HG02642 (cell line): ENCODE measurements at regions not wholly inside any gene's neighbourhood (a gene's known extent, or its start where the extent isn't known, plus 50 kb on each side); places are given as distances from the start of the nearest gene placed in this dataset.
"Not testable (repeated sequence)": the region's sequence is repeated elsewhere in the genome, so short reads cannot be mapped to it uniquely, and the experiment has no call there.

Experiments used
- ATAC-seq: cut with Tn5 transposase; IDR thresholded peaks from one replicate; pipeline ENCODE4 v1.9.1; 2021; ENCODE audit warnings: mild to moderate bottlenecking; ENCODE audit not compliant: unreplicated experiment, poor library complexity

GRCh38 chr6:139888681-139889122, 514.3 kb upstream of the CITED2 start:
- no peak for ATAC-seq

- ATAC-seq, result no peak
Observed at GRCh38 chr6:139887275-139887674, 512.8 kb upstream of the CITED2 start.

GRCh38 chr6:139886396-139886795, 511.9 kb upstream of the CITED2 start:
- no peak for ATAC-seq

- ATAC-seq, result no peak
Observed at GRCh38 chr6:139885909-139886308, 511.5 kb upstream of the CITED2 start.

GRCh38 chr6:139883776-139884175, 509.3 kb upstream of the CITED2 start:
- no peak for ATAC-seq

GRCh38 chr6:139882977-139883728, 508.7 kb upstream of the CITED2 start:
- ATAC-seq, result no peak

- no peak for ATAC-seq
Observed at GRCh38 chr6:139882234-139882633, 507.8 kb upstream of the CITED2 start.

GRCh38 chr6:139881728-139882211, 507.3 kb upstream of the CITED2 start:
- ATAC-seq, result peak; percentile 82

- ATAC-seq, result no peak
Observed at GRCh38 chr6:139881236-139881635, 506.8 kb upstream of the CITED2 start.

- ATAC-seq, result no peak
Observed at GRCh38 chr6:139879823-139880356, 505.4 kb upstream of the CITED2 start.

- ATAC-seq, result not testable (repeated sequence)
Observed at GRCh38 chr6:139879241-139879640, 504.8 kb upstream of the CITED2 start.

GRCh38 chr6:139877828-139878405, 503.5 kb upstream of the CITED2 start:
- ATAC-seq, result no peak

- no peak for ATAC-seq
Observed at GRCh38 chr6:139872665-139873064, 498.2 kb upstream of the CITED2 start.

GRCh38 chr6:139871803-139872510, 497.5 kb upstream of the CITED2 start:
- no peak for ATAC-seq

- no peak for ATAC-seq
Observed at GRCh38 chr6:139871165-139871710, 496.8 kb upstream of the CITED2 start.

- ATAC-seq, result no peak
Observed at GRCh38 chr6:139868576-139868975, 494.1 kb upstream of the CITED2 start.

GRCh38 chr6:139863964-139864363, 489.5 kb upstream of the CITED2 start:
- no peak for ATAC-seq

- no peak for ATAC-seq
Observed at GRCh38 chr6:139863346-139863745, 488.9 kb upstream of the CITED2 start.

GRCh38 chr6:139862311-139862710, 487.9 kb upstream of the CITED2 start:
- no peak for ATAC-seq

GRCh38 chr6:139860203-139860602, 485.8 kb upstream of the CITED2 start:
- no peak for ATAC-seq

GRCh38 chr6:139858429-139858828, 484.0 kb upstream of the CITED2 start:
- no peak for ATAC-seq
